HCT116 (cell line): ENCODE measurements at regions not wholly inside any gene's neighbourhood (a gene's known extent, or its start where the extent isn't known, plus 50 kb on each side); places are given as distances from the start of the nearest gene placed in this dataset.

Source experiments
- ATAC-seq: fragments of 200-7000 bp; cut with Tn5 transposase; 2 replicates; pipeline ENCODE4 v1.9.1; 2020; ENCODE audit warnings: mild to moderate bottlenecking, moderate library complexity
- BruUV-seq: library from RNA; stranded (reverse); fragments of 400-500 nt; replicated peaks from 2 replicates; lab custom pipeline; 2021; lab: Mats Ljungman, UMichigan
- CTCF ChIA-PET: fragments of 300-600 bp; sonication (Branson Sonifier 250); formaldehyde crosslinking; loops from one replicate; lab custom pipeline; 2021; ENCODE audit warnings: antibody characterized with exemption; lab: Charles Lee
- POLR2A ChIA-PET: fragments of 300-600, 350-600 bp; sonication (Branson Sonifier 250); formaldehyde crosslinking; loops from one replicate; lab custom pipeline; 2021; ENCODE audit warnings: antibody characterized with exemption; lab: Charles Lee
- RAD21 ChIA-PET, 2 experiments: fragments of 300-600 bp; sonication (Branson Sonifier 250); formaldehyde crosslinking; loops; one replicate each; lab custom pipeline; 2023; ENCODE audit warnings: low total read pairs in 2 of 2; ENCODE audit not compliant: uncharacterized antibody in 2 of 2, unreplicated experiment in 2 of 2, low non-redundant PET in 1 of 2; lab: Charles Lee
- DNase-seq: peaks from one replicate; pipeline ENCODE4 v3.0.0-alpha.2; 2010; ENCODE audit warnings: low read depth, low spot score
- H2AFZ ChIP-seq: fragments of 200-600 bp; shearing (Covaris generic), sonication (generic); 2 replicates; pipeline ENCODE4 v1.6.1; 2017; ENCODE audit warnings: low read depth, mixed run types, mixed read lengths, antibody characterized with exemption, low read length; ENCODE audit not compliant: poor library complexity, severe bottlenecking
- H3K27ac ChIP-seq: 2 replicates; pipeline ENCODE4 v1.5.1; 2012; ENCODE audit warnings: low read depth, low read length
- H3K27me3 ChIP-seq: fragments of 200-600 bp; sonication (generic); 2 replicates; pipeline ENCODE4 v1.6.1; 2016; ENCODE audit warnings: mixed run types, low read length, mixed read lengths; ENCODE audit not compliant: insufficient read depth
- H3K36me3 ChIP-seq, 2 experiments: fragments of 200-500 bp in 1 of 2; fragments of 200-600 bp in 1 of 2; sonication (Bioruptor generic) in 1 of 2; sonication (generic) in 1 of 2; 2 replicates each; pipeline versions ENCODE4 v1.5.1 to v1.6.1; 2014 to 2016; ENCODE audit warnings: low read length in 2 of 2, inconsistent platforms in 1 of 2, mixed read lengths in 1 of 2, mixed run types in 1 of 2; ENCODE audit not compliant: insufficient read depth in 2 of 2, control insufficient read depth in 1 of 2
- H3K4me1 ChIP-seq, 2 experiments: fragments of 200-600 bp in 1 of 2; sonication (generic) in 1 of 2; 2 replicates each; pipeline versions ENCODE4 v1.5.1 to v1.6.1; 2012 to 2017; ENCODE audit warnings: low read length in 2 of 2, inconsistent platforms in 1 of 2, mild to moderate bottlenecking in 1 of 2, mixed read lengths in 1 of 2, mixed run types in 1 of 2, moderate library complexity in 1 of 2; ENCODE audit not compliant: insufficient read depth in 2 of 2, control insufficient read depth in 1 of 2
- H3K4me2 ChIP-seq: fragments of 200-600 bp; sonication (generic); 2 replicates; pipeline ENCODE4 v1.6.1; 2017; ENCODE audit warnings: mixed run types, low read length, mixed read lengths
- H3K4me3 ChIP-seq, 2 experiments: fragments of 200-600 bp in 1 of 2; sonication (generic) in 1 of 2; replicated peaks in 1 of 2; 2 replicates each; pipeline ENCODE4 v1.5.1; 2011 to 2016; ENCODE audit warnings: low read length in 2 of 2, control low read depth in 1 of 2, low read depth in 1 of 2, mild to moderate bottlenecking in 1 of 2, mixed read lengths in 1 of 2, mixed run types in 1 of 2
- H3K79me2 ChIP-seq: fragments of 200-600 bp; sonication (generic); 2 replicates; pipeline ENCODE4 v1.6.1; 2017; ENCODE audit warnings: mild to moderate bottlenecking, mixed run types, low read length, moderate library complexity, mixed read lengths; ENCODE audit not compliant: insufficient read depth
- H3K9ac ChIP-seq: fragments of 200-600 bp; sonication (generic); 2 replicates; pipeline ENCODE4 v1.6.1; 2016; ENCODE audit warnings: low read length, mixed read lengths
- H3K9me2 ChIP-seq: fragments of 200-600 bp; sonication (generic), shearing (Covaris generic); 2 replicates; pipeline ENCODE4 v1.6.1; 2017; ENCODE audit warnings: mixed run types, mild to moderate bottlenecking, moderate library complexity; ENCODE audit not compliant: insufficient read depth
- H3K9me3 ChIP-seq, 2 experiments: fragments of 200-500 bp in 1 of 2; fragments of 200-600 bp in 1 of 2; sonication (Bioruptor generic) in 1 of 2; sonication (generic) in 1 of 2; 2 replicates each; pipeline ENCODE4 v1.6.1; 2014 to 2017; ENCODE audit warnings: low read length in 2 of 2, mixed read lengths in 2 of 2, inconsistent platforms in 1 of 2, low read depth in 1 of 2, mild to moderate bottlenecking in 1 of 2, mixed run types in 1 of 2, moderate library complexity in 1 of 2; ENCODE audit not compliant: control insufficient read depth in 1 of 2, insufficient read depth in 1 of 2
- H4K20me1 ChIP-seq: fragments of 200-600 bp; sonication (generic), shearing (Covaris generic); 2 replicates; pipeline ENCODE4 v1.6.1; 2017; ENCODE audit warnings: mixed run types, mild to moderate bottlenecking, moderate library complexity; ENCODE audit not compliant: insufficient read depth
- CEBPB ChIP-seq: IDR thresholded peaks from 2 replicates; pipeline ENCODE4 v1.6.1; 2012; ENCODE audit warnings: low read depth
- ELF1 ChIP-seq: IDR thresholded peaks from 2 replicates; pipeline ENCODE4 v1.6.1; 2012; ENCODE audit warnings: low read depth, borderline replicate concordance
- EZH2 ChIP-seq: fragments of 200-600 bp; sonication (generic); IDR thresholded peaks from 2 replicates; pipeline ENCODE4 v1.6.1; 2017; ENCODE audit warnings: antibody characterized with exemption, mixed run types
- EZH2phosphoT487 ChIP-seq: fragments of 200-600 bp; IDR thresholded peaks from 2 replicates; pipeline ENCODE4 v1.6.1; 2018; ENCODE audit warnings: antibody characterized with exemption, borderline replicate concordance
- FOSL1 ChIP-seq: IDR thresholded peaks from 2 replicates; pipeline ENCODE4 v1.6.1; 2012; ENCODE audit warnings: low read depth
- JUND ChIP-seq: IDR thresholded peaks from 2 replicates; pipeline ENCODE4 v1.6.1; 2012
- POLR2AphosphoS5 ChIP-seq: IDR thresholded peaks from 2 replicates; pipeline ENCODE4 v1.6.1; 2011; ENCODE audit warnings: mild to moderate bottlenecking, low read depth, low read length, moderate library complexity
- RAD21 ChIP-seq: IDR thresholded peaks from 2 replicates; pipeline ENCODE4 v1.6.1; 2012; ENCODE audit warnings: low read depth, mild to moderate bottlenecking
- SIN3A ChIP-seq: IDR thresholded peaks from 2 replicates; pipeline ENCODE4 v1.6.1; 2012; ENCODE audit warnings: low read depth
- SP1 ChIP-seq: IDR thresholded peaks from 2 replicates; pipeline ENCODE4 v1.6.1; 2012; ENCODE audit warnings: low read depth
- SRF ChIP-seq: IDR thresholded peaks from 2 replicates; pipeline ENCODE4 v1.6.1; 2012; ENCODE audit warnings: low read depth
- YY1 ChIP-seq: IDR thresholded peaks from 2 replicates; pipeline ENCODE4 v1.6.1; 2011; ENCODE audit warnings: low read length, low read depth, moderate library complexity, mild to moderate bottlenecking; ENCODE audit not compliant: insufficient replicate concordance; ENCODE audit errors: extremely low read depth
- ZFX ChIP-seq: fragments of 450-650 bp; IDR thresholded peaks from 2 replicates; pipeline ENCODE4 v1.6.1; 2017
- intact Hi-C: fragments of 100-400 bp; cut with micrococcal nuclease; formaldehyde crosslinking; loops from 2 replicates; pipeline ENCODE4 v1.10.0; 2022
- TF ChIP-seq, protein P1 (sequence below): IDR thresholded peaks from 2 replicates; pipeline ENCODE4 v1.6.1; 2012
- TF ChIP-seq, protein P2 (sequence below): IDR thresholded peaks from 2 replicates; pipeline ENCODE4 v1.6.1; 2012
- TF ChIP-seq, protein P3 (sequence below): IDR thresholded peaks from 2 replicates; pipeline ENCODE4 v1.6.1; 2012; ENCODE audit warnings: low read depth
- TF ChIP-seq, protein P4 (sequence below): IDR thresholded peaks from 2 replicates; pipeline ENCODE4 v1.6.1; 2011; ENCODE audit warnings: mild to moderate bottlenecking, low read length, moderate library complexity; ENCODE audit not compliant: insufficient replicate concordance; ENCODE audit errors: extremely low read depth

DNA sequence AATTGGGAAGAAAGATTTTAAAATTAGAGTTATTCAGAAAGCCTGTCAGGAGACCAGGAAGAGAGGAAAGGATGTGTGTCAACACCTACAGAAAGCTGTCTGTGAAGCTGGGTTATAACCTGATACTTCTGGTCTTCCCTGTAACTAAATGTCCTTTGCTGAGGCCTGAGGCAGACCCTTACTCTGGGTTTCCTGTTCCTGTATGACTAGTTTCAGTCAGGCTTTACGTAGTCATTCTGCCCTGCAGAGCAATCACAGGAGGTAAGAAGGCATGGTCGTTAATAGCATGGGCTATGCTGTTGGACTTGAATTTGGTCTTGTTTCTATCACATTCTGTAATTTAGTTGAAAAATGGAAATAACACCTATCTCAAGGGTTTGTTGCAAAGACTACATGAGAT is 110.5 kb upstream of the IGFBP7 start:
- Histone ChIP-seq H3K9me3 (no peaks in the 10 kb centered on the region), H3K36me3 (no peaks in the 10 kb centered on the region), H4K20me1 (no peaks in the 10 kb centered on the region), H3K4me2 (no peak overlapping the region), H3K9ac (no peak overlapping the region), H3K79me2 (no peaks in the 10 kb centered on the region), H3K9me2 (no peaks in the 10 kb centered on the region), H3K27me3 (0 out of 2 replicates have a peak, but pooled peaks cover 3% of the 10 kb centered on the region), H3K4me1 (no peaks in the 10 kb centered on the region), H2AFZ (no peak overlapping the region), H3K27ac (no peak overlapping the region), H3K4me3 (no peak overlapping the region)
- intact Hi-C loops, result no loop called here
- no peak for DNase-seq
- POLR2A ChIA-PET, result no interaction called here
- BruUV-seq, result no TSS peak
- CTCF ChIA-PET, result no interaction called here
- TF ChIP-seq YY1, result no peak
- TF ChIP-seq ZFX, result no peak
- TF ChIP-seq, protein P1, sequence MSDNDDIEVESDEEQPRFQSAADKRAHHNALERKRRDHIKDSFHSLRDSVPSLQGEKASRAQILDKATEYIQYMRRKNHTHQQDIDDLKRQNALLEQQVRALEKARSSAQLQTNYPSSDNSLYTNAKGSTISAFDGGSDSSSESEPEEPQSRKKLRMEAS, result no peak
- no peak for TF ChIP-seq POLR2AphosphoS5
- TF ChIP-seq, protein P2, sequence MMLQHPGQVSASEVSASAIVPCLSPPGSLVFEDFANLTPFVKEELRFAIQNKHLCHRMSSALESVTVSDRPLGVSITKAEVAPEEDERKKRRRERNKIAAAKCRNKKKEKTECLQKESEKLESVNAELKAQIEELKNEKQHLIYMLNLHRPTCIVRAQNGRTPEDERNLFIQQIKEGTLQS, result no peak
- TF ChIP-seq, protein P3, sequence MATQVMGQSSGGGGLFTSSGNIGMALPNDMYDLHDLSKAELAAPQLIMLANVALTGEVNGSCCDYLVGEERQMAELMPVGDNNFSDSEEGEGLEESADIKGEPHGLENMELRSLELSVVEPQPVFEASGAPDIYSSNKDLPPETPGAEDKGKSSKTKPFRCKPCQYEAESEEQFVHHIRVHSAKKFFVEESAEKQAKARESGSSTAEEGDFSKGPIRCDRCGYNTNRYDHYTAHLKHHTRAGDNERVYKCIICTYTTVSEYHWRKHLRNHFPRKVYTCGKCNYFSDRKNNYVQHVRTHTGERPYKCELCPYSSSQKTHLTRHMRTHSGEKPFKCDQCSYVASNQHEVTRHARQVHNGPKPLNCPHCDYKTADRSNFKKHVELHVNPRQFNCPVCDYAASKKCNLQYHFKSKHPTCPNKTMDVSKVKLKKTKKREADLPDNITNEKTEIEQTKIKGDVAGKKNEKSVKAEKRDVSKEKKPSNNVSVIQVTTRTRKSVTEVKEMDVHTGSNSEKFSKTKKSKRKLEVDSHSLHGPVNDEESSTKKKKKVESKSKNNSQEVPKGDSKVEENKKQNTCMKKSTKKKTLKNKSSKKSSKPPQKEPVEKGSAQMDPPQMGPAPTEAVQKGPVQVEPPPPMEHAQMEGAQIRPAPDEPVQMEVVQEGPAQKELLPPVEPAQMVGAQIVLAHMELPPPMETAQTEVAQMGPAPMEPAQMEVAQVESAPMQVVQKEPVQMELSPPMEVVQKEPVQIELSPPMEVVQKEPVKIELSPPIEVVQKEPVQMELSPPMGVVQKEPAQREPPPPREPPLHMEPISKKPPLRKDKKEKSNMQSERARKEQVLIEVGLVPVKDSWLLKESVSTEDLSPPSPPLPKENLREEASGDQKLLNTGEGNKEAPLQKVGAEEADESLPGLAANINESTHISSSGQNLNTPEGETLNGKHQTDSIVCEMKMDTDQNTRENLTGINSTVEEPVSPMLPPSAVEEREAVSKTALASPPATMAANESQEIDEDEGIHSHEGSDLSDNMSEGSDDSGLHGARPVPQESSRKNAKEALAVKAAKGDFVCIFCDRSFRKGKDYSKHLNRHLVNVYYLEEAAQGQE, result no peak
- no peak for TF ChIP-seq JUND
- no peak for TF ChIP-seq EZH2
- no peak for TF ChIP-seq SIN3A
- TF ChIP-seq EZH2phosphoT487, result no peak
- no peak for TF ChIP-seq SRF
- TF ChIP-seq SP1, result no peak
- TF ChIP-seq, protein P4, sequence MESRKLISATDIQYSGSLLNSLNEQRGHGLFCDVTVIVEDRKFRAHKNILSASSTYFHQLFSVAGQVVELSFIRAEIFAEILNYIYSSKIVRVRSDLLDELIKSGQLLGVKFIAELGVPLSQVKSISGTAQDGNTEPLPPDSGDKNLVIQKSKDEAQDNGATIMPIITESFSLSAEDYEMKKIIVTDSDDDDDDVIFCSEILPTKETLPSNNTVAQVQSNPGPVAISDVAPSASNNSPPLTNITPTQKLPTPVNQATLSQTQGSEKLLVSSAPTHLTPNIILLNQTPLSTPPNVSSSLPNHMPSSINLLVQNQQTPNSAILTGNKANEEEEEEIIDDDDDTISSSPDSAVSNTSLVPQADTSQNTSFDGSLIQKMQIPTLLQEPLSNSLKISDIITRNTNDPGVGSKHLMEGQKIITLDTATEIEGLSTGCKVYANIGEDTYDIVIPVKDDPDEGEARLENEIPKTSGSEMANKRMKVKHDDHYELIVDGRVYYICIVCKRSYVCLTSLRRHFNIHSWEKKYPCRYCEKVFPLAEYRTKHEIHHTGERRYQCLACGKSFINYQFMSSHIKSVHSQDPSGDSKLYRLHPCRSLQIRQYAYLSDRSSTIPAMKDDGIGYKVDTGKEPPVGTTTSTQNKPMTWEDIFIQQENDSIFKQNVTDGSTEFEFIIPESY, result no peak
- no peak for TF ChIP-seq ELF1
- no peak for TF ChIP-seq CEBPB
- TF ChIP-seq RAD21, result no peak
- no peak for TF ChIP-seq FOSL1
- RAD21 ChIA-PET, result no interaction called here
- ATAC-seq, result no peak
